Tibial nerve (tissue), 4 donors: ENCODE measurements at regions not wholly inside any gene's neighbourhood (a gene's known extent, or its start where the extent isn't known, plus 50 kb on each side); places are given as distances from the start of the nearest gene placed in this dataset.

Experiments used
- CTCF ChIP-seq, 5 experiments: fragments of 200-600 bp in 3 of 5; fragments of 450-650 bp in 2 of 5; sonication (generic) in 3 of 5; IDR thresholded peaks; one replicate each; pipeline ENCODE4 v1.5.1; 2016 to 2019; ENCODE audit warnings: antibody characterized with exemption in 5 of 5, mild to moderate bottlenecking in 3 of 5, moderate library complexity in 2 of 5
- EP300 ChIP-seq, 2 donors: sonication (generic); formaldehyde crosslinking; IDR thresholded peaks; one replicate each; pipeline ENCODE4 v1.6.1; 2017; ENCODE audit warnings: antibody characterized with exemption in 2 of 2, mild to moderate bottlenecking in 1 of 2
- POLR2A ChIP-seq, 2 donors: fragments of 450-650 bp; IDR thresholded peaks; one replicate each; pipeline ENCODE4 v1.6.1; 2017; ENCODE audit warnings: antibody characterized with exemption in 2 of 2, mild to moderate bottlenecking in 2 of 2, moderate library complexity in 2 of 2

- TF ChIP-seq CTCF (IDR thresholded peaks at IDR 0.05) (no peak), EP300 (IDR thresholded peaks at IDR 0.05) (no peak), POLR2A (IDR thresholded peaks at IDR 0.05) (no peak)
Measured at GRCh38 chr11:93933230-93933629, 82.8 kb upstream of the VSTM5 start.
